ENCODE measurements at regions not wholly inside any gene's neighbourhood (a gene's known extent, or its start where the extent isn't known, plus 50 kb on each side); places are given as distances from the start of the nearest gene placed in this dataset.
"Not testable (repeated sequence)": the region's sequence is repeated elsewhere in the genome, so short reads cannot be mapped to it uniquely, and the experiment has no call there.

DNA sequence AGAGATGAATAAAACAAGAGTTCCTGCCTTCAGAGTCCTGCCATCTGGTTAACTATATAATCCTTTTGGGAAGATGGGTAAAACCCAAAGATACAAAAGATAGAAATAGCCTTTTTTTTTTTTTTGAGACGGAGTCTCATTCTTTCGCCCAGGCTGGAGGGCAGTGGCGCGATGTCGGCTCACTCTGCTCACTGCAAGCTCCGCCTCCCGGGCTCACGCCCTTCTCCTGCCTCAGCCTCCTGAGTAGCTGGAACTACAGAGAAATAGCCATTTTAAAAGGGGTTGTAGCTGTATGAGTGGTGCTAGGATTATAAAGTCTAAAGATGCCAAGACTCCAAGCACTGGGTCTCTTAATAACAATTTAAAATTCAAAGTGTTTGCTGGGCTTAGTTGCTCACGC lies 97.2 kb downstream of the KDR start:
- H3K9me3 Mint-ChIP-seq, result no peaks in the 10 kb centered on the region

DNA sequence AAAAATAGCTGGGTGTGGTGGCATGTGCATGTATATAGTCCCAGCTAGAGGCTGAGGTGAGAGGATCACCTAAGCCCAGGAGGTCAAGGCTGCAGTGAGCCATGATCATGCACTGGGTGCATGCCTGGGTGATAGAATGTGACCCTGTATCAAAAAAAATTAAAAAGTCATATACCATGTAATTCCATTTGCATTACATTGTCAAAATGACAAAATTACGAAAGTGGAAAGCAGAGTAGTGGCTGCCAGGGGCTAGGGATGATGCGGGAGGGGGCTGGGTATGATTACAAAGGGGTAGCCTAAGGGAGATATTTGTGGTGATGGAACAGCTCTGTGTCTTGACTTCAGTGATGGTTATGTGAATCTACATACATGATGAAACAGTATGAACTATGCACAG lies 97.8 kb downstream of the KDR start:
- peaks cover 6% of the 10 kb centered on the region for H3K27me3 Mint-ChIP-seq
- DNase-seq, result no peak
- no peak overlapping the region for H3K27ac Mint-ChIP-seq
- ATAC-seq, result no peak
- no peaks in the 10 kb centered on the region for H3K9me3 Mint-ChIP-seq
- H3K4me1 Mint-ChIP-seq, result no peaks in the 10 kb centered on the region
- H3K36me3 Mint-ChIP-seq (ENCODE audit: low read depth), result no peaks in the 10 kb centered on the region
- H3K4me3 Mint-ChIP-seq, result no peak overlapping the region

More for the DNA sequence above, 97.2 kb downstream of the KDR start:
- no peak overlapping the region for H3K4me3 Mint-ChIP-seq
- DNase-seq (no peak), ATAC-seq (no peak)
- H3K27me3 Mint-ChIP-seq, result peaks cover 6% of the 10 kb centered on the region
- H3K27ac Mint-ChIP-seq, result no peak overlapping the region
- no peaks in the 10 kb centered on the region for H3K36me3 Mint-ChIP-seq (ENCODE audit: low read depth)
- no peaks in the 10 kb centered on the region for H3K4me1 Mint-ChIP-seq

DNA sequence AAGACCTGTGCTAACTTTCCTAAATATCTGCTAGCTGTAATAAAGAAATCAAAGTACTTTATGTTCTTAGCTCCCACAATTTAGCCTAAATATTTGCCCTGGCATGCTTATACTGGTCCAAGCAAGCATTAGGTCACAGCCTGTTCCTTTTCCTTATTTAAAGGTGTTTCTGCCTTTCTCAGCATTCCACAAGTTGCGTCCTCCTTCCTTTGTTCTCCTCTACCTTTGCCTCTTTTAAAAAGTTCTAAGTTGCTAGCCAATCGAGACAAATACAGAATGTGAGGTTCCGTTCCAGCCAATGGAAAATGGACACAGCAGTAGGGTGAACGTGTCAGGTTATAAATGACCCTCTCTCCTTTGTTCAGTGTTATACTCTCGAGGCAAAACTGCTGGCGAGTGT lies 99.9 kb downstream of the KDR start:
- H3K27me3 Mint-ChIP-seq; DNase-seq; H3K4me1 Mint-ChIP-seq; H3K27ac Mint-ChIP-seq; ATAC-seq; H3K36me3 Mint-ChIP-seq (ENCODE audit: low read depth); H3K9me3 Mint-ChIP-seq; H3K4me3 Mint-ChIP-seq: not testable (repeated sequence)

DNA sequence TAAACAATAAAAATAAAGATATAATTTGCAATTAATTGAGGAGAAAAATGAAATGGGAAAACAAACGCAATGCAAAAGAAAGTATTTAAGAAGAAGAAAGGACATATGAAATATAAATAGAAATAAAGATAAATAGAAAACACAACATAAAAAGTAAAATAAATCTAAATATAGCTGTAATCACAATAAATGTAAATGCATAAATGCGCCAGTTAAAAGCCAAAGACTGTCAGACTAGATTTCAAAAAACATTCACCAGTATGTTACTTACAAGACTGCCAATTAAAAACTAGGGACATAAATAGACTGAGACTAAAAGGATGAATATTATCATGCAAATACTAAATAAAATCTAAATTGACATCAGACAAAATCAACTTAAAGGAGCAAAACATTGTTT lies 102.4 kb downstream of the KDR start:
- H3K4me3 Mint-ChIP-seq, result no peak overlapping the region
- DNase-seq (no peak), ATAC-seq (no peak)
- peaks cover 6% of the 10 kb centered on the region for H3K27me3 Mint-ChIP-seq
- H3K27ac Mint-ChIP-seq, result no peak overlapping the region
- H3K36me3 Mint-ChIP-seq (ENCODE audit: low read depth), result no peaks in the 10 kb centered on the region
- peaks cover 3% of the 10 kb centered on the region for H3K9me3 Mint-ChIP-seq
- no peaks in the 10 kb centered on the region for H3K4me1 Mint-ChIP-seq

DNA sequence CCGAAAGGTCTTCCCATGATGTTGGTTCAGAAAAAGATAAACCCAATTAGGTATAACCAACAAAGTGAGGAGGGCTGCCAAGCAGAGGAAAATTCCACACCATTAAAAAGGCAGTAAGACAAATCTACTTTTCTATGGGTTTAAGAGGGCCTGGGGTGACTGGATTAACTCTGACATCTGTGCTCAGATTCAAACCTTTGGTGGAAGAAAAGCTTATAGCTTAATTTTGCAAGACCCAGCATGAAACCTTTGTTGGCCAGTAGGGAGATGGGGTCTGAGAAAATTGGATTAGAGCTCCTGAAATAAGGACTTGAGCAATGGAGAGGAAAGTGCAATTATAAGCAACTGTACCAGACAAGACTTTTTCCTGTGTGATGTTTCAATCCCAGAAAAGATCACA lies 104.2 kb downstream of the KDR start:
- Mint-ChIP-seq H3K4me1 (no peaks in the 10 kb centered on the region), H3K27me3 (peaks cover 4% of the 10 kb centered on the region), H3K9me3 (peaks cover 3% of the 10 kb centered on the region), H3K27ac (no peak overlapping the region), H3K36me3 (ENCODE audit: low read depth) (no peaks in the 10 kb centered on the region), H3K4me3 (no peak overlapping the region)
- ATAC-seq (no peak), DNase-seq (no peak)

DNA sequence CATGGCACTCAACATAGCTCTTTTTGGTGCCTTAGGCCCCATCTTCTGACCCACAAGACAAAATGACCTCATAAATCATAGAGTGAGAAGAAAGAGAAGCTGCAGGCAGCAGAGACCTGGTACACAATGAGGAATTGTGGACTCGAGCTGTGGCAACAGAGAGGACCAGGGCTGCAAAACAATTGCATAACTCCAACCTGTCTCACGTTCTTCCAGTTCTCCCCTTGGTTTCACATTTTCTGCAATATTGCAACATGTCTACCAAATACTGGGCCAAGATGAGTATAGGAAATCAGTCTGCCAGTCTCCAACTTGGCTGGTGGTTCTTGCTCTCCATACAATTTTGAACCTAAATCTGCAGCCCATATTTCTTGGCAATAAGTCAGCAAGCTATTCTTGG lies 105.3 kb downstream of the KDR start:
- Mint-ChIP-seq H3K36me3 (ENCODE audit: low read depth) (no peaks in the 10 kb centered on the region), H3K9me3 (peaks cover 3% of the 10 kb centered on the region), H3K27me3 (peaks cover 4% of the 10 kb centered on the region), H3K27ac (no peak overlapping the region), H3K4me3 (no peak overlapping the region), H3K4me1 (no peaks in the 10 kb centered on the region)
- no peak for DNase-seq
- ATAC-seq, result no peak

DNA sequence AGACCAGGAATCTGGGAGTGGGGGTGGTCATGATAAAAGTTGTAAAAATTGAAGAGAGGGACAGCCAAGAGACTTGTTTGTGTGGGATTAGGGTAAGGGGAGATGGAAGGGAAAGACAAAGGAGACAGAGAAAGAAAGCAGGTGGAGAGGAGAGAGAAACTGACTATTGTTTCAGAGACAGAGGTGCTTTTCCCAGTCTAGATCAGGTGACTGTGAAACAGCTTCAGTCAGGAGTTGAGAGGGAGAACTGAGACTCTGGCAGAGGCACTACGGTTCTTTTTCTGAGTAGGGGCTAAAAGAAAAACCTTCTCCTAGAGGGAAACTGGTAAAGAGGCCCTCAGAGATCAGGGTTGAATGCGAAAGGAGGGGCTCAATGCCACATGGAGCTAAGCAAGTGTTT lies 106.4 kb downstream of the KDR start:
- Mint-ChIP-seq H3K4me1 (no peaks in the 10 kb centered on the region), H3K36me3 (ENCODE audit: low read depth) (no peaks in the 10 kb centered on the region), H3K27ac (no peak overlapping the region), H3K27me3 (peaks cover 4% of the 10 kb centered on the region), H3K9me3 (peaks cover 3% of the 10 kb centered on the region), H3K4me3 (no peak overlapping the region)
- ATAC-seq (no peak), DNase-seq (no peak)

DNA sequence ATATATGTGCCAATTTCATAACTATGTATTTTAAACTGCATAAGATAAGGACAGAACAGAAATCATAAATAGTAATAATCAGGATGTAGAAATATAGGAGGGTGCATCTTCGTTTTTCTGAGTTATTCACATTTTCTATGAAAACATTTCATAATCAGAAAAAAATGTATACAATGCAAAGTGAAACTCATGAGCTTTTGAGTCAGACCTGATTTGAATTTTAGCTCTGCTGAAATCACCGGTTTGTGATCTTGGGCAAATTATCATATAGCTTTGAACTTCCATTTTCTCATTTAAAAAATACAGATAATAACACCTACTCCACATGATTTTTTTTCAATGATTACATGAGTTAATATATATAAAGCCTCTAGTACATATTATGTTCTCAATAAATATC lies 106.9 kb downstream of the KDR start:
- DNase-seq, result no peak
- H3K27ac Mint-ChIP-seq, result no peak overlapping the region
- H3K4me3 Mint-ChIP-seq, result no peak overlapping the region
- no peaks in the 10 kb centered on the region for H3K4me1 Mint-ChIP-seq
- H3K9me3 Mint-ChIP-seq, result peaks cover 3% of the 10 kb centered on the region
- H3K36me3 Mint-ChIP-seq (ENCODE audit: low read depth), result no peaks in the 10 kb centered on the region
- ATAC-seq, result no peak
- peaks cover 4% of the 10 kb centered on the region for H3K27me3 Mint-ChIP-seq

DNA sequence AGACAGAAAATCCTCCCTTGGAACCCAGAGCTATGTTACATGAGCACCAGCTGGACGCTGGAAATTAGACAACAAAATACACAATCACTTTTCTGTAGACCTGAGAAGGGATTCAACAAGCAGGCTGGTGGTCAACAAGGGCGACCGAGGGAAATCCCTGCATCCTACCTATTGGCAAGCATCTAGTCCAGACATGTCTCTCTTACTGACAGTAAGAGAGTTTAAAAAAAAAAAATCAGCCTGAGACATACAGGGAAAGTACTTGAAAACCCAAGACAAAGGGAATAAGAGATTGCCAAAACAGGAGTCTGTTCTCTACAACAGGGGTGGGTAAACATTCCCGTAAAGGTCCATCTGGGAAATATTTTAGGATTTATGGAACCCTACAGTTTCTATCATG lies 108.0 kb downstream of the KDR start:
- DNase-seq, result no peak
- Mint-ChIP-seq H3K27me3 (peaks cover 7% of the 10 kb centered on the region), H3K4me3 (no peak overlapping the region), H3K9me3 (peaks cover 3% of the 10 kb centered on the region), H3K4me1 (no peaks in the 10 kb centered on the region), H3K36me3 (ENCODE audit: low read depth) (no peaks in the 10 kb centered on the region), H3K27ac (no peak overlapping the region)
- no peak for ATAC-seq

DNA sequence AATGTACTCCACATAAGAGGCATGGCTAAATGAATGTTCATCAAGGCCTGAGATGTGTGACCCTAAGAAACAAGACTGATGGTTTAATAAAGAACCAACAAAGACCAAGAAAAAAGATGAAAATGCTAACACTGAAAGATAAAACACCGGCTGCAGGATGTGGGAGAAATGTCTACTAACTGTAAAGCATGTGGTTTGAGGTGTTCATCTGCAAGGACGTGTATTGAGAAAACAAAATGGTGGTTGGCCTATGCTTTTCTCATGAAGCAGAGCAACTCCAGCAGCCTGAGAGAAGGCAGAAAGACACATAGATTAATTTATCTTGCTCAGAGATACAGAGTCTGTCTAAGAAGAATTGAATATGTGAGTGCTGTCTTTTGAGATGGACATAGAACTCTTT lies 109.3 kb downstream of the KDR start:
- H3K4me3 Mint-ChIP-seq, result no peak overlapping the region
- no peaks in the 10 kb centered on the region for H3K9me3 Mint-ChIP-seq
- no peak for ATAC-seq
- H3K27me3 Mint-ChIP-seq, result peaks cover 7% of the 10 kb centered on the region
- no peak overlapping the region for H3K27ac Mint-ChIP-seq
- no peaks in the 10 kb centered on the region for H3K4me1 Mint-ChIP-seq
- no peak for DNase-seq
- H3K36me3 Mint-ChIP-seq (ENCODE audit: low read depth), result no peaks in the 10 kb centered on the region

DNA sequence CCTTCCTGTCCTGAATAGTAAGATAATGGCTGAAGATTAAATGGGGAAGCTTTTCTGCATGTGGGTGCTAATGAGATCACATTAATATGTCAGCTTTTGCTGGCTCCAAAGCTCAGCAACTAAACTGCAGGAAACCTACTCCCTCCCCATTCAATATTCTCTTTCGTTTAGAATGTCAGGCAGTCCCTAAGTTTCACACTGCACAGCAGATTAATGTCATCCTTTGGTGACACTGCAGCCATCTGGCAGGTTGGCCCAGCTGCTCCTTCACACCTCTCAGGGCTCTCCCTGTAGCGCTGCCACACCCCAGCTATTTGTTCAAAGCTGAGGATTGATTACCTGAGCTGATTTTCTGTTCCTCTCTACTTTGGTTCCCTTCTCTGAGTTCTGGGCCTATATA lies 110.5 kb downstream of the KDR start:
- ATAC-seq (no peak), DNase-seq (no peak)
- Mint-ChIP-seq H3K4me1 (no peaks in the 10 kb centered on the region), H3K9me3 (no peaks in the 10 kb centered on the region), H3K27ac (no peak overlapping the region), H3K36me3 (ENCODE audit: low read depth) (no peaks in the 10 kb centered on the region), H3K4me3 (no peak overlapping the region), H3K27me3 (peaks cover 5% of the 10 kb centered on the region)

DNA sequence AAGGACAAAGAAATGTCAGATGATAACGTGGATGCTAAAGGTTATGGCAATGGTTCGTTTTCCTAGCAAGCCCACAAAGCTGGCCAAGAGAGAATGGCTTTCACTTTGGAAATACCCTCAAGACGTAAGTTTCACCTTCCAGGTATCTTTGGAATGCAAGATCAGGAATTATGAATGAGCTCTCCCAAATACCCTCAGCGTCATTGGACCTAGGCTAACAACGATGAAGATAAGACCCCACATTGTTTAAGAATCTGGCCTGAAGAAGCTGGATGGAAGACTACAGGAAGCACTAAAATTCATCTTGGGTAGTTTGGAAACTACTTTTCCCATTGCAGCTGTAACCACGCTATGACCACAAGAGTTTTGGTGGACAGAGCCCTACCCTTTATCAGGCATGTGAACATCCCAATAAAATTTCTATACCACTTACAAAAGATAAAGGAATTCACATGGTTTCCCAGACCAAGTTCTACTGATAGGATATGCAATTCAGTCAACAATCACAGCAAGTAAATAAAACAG lies 111.9 kb downstream of the KDR start:
- no peak for DNase-seq
- Mint-ChIP-seq H3K4me3 (no peak overlapping the region), H3K4me1 (no peaks in the 10 kb centered on the region), H3K9me3 (no peaks in the 10 kb centered on the region), H3K27me3 (peaks cover 5% of the 10 kb centered on the region), H3K27ac (no peak overlapping the region), H3K36me3 (ENCODE audit: low read depth) (no peaks in the 10 kb centered on the region)
- ATAC-seq, result no peak

DNA sequence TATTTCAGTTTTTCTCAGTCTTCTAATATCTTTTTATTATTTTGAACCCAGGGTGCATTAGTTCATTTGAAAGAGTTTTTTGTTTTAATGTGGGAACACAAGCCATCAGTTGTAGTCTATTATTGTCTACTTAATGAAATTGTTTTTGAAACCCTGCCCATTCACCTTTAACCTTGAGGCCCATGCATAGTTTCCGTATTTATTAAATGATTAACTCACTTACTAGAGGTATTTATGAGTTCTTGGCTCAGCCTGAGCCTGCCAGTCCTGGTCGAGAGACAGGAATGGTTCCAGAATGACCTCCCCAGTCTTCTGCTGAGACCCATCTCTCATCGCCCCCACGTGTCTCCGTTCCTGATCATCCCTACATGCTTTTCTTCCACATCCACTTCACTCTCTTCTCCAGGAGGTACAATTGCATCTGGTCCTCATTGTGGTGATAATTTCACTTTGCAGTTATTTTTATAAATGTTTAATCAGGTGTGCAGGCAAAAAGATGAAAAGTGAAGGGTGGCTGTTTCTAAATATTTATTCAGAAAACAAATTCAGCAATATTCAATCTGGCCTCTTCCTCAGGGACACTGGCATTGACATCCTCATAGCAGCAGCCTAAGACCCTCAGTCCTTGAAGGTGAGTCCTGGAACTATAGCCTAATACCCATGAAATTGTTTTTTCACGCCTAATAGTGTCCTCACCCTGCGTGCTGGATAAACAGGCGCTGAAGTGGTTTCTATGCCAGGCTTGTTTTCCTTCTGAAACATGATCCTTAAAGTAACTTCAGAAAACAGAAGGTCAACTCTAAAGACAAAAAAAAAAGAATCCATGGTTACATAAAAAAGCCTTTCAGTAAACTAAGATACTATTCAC lies 112.8 kb downstream of the KDR start:
- Mint-ChIP-seq H3K27ac (no peak overlapping the region), H3K9me3 (no peaks in the 10 kb centered on the region), H3K4me3 (no peak overlapping the region), H3K27me3 (peaks cover 5% of the 10 kb centered on the region), H3K36me3 (ENCODE audit: low read depth) (no peaks in the 10 kb centered on the region), H3K4me1 (no peaks in the 10 kb centered on the region)
- no peak for DNase-seq
- no peak for ATAC-seq

DNA sequence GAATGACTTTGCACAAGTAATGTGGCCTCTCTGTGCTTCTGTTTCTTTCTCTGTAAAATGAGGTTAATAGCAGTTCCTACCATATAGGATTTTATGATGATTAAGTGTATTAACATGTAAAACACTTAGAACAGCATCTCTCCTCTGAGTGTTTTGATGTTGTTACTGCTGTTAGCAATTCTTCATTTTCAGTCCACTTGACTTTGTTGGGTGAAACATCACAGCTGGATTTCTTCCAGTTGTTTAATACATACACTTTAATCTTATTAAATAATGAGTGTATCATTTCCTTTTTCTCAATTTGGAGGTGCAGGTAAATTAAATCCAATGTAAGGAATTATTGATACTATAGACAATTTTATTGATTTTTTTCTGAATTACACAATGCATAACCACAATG lies 113.6 kb downstream of the KDR start:
- Mint-ChIP-seq H3K4me3 (no peak overlapping the region), H3K4me1 (no peaks in the 10 kb centered on the region), H3K27ac (no peak overlapping the region), H3K27me3 (peaks cover 5% of the 10 kb centered on the region), H3K36me3 (ENCODE audit: low read depth) (no peaks in the 10 kb centered on the region), H3K9me3 (no peaks in the 10 kb centered on the region)
- DNase-seq (no peak), ATAC-seq (no peak)

DNA sequence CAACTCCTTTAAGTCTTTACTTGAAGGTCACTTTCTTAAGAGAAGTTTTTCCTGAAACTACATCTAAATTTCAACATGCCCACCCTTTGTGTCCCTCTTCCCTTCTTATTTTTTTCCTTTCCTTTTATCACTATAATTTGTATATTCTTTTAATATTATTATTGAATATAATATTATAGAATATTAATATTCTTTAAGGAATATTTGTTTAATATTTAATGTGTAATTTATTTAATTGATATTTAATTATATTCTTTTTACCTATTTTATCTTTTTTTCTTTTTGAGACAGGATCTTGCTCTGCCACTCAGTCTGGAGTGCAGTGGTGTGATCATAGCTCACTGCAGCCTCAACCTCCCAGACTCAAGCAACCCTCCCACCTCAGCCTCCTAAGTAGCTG lies 114.8 kb downstream of the KDR start:
- Mint-ChIP-seq H3K27me3 (peaks cover 5% of the 10 kb centered on the region), H3K4me1 (no peaks in the 10 kb centered on the region), H3K36me3 (ENCODE audit: low read depth) (no peaks in the 10 kb centered on the region), H3K27ac (no peak overlapping the region), H3K9me3 (no peaks in the 10 kb centered on the region), H3K4me3 (no peak overlapping the region)
- DNase-seq (no peak), ATAC-seq (no peak)
